ENCODE measurements at regions not wholly inside any gene's neighbourhood (a gene's known extent, or its start where the extent isn't known, plus 50 kb on each side); places are given as distances from the start of the nearest gene placed in this dataset.
"Not testable (repeated sequence)": the region's sequence is repeated elsewhere in the genome, so short reads cannot be mapped to it uniquely, and the experiment has no call there.

DNA sequence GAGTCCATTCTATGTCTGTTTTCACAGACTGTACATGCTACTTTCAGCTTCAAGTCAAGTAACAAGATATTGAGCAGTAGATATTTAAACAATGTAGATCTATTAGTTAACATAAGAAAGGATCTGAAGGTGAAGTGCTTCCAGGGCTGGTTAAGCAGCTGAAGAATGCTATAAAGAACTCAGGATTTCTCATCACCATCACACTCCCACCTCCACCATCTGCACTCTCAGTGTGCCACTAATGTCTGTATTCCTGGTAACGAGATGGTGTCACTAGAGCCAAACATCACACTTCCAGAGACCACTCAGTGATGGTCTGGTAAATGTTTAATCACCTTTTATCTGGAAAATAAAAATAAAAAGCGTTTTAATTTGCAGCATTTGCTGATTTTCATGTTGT is 224.0 kb upstream of the FERD3L start:
- no peak for DNase-seq

DNA sequence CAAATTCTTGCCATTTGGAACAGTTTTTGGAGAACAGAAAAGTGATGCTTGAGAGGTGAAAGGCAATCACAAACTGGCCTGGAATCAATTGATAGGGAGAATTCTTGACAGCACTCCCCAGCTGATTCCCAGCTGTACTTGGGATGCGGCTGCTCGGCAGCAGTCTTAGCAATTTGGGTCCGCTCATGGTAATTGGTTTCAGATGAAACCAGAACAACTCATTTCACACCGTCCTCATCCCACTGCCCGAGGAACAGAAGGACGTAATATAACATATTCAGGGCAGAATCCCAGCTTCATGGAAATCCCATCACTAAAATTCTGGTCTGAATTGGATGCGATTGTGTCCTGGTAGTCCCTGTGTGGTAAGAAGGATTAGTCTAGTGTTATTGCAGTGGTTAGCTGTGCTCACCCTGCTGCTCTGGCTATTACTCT is 223.3 kb upstream of the FERD3L start:
- no peak for DNase-seq

DNA sequence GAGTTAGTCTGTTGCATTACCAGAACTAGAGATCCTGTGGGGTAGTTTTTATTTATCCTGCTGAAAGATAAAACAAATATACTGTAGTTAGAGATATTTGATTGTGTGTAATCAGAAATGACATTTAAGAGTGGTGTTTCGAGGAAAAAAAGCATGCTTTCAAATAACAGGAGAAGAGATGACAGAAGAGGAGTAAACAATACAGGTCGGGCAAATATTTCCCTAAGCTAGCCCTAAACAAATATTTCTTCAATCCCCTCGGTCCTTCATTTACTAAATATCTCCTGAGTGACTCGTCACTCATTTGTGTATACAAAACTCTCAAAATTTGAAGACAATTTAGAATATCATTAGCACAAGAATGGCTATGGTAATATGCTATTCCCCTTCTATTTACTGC is 219.7 kb upstream of the FERD3L start:
- no peak for DNase-seq

DNA sequence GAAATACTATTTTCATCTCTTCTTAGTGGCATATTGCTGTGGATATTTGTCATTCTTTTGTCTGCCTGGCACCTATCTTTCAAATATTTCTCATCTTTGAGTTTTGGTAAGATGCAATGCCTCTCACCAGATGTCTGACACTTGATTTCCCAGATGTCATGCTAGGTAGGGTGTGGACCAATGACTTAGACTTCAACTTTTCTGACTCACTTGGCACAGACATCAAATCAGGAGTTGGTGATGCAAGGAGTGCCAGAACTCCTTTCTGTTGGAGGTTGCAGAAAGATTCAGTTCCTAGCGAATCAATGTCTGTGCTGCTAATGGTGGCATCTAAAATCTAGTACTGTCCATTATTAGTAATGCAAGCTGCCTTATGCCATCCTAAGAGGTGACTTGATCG is 216.9 kb upstream of the FERD3L start:
- peak; percentile 74 for DNase-seq

DNA sequence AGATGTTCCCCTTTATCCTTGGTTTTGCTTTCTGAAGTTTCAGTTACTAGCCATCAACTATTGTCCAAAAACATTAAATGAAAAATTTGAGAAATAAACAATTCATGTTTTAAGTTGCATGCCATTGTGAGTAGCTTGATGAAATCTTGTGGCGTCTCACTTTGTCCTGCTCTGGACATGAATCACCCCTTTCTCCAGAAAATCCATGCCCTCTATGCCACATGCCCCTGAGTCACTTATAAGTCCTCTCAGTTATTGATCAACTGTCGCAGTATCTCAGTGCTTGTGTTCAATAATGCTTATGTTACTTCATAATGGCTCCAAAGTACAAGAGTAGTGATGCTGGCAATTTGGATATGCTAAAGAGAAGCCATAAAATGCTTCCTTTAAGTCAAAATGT is 208.0 kb upstream of the FERD3L start:
- peak; percentile 71 for DNase-seq

DNA sequence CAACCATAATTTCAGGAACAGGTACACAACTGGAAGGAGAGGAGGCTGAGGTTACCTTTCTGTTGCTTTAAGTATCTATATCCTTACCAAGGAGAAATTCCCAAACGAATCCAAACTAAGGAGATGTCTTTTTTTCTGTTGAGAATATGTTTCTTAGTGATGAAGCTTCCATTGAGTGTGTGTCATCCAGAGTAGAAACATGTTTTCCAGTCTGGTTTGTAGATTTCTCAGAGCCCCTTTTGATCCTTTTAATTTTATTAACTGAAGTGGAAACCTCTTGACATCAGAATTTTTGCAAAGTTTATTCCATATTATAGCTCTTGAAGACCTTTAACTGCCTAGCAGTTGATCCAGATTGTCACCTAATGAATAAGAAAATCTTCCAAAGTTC is 207.1 kb upstream of the FERD3L start:
- DNase-seq, result peak; percentile 79

DNA sequence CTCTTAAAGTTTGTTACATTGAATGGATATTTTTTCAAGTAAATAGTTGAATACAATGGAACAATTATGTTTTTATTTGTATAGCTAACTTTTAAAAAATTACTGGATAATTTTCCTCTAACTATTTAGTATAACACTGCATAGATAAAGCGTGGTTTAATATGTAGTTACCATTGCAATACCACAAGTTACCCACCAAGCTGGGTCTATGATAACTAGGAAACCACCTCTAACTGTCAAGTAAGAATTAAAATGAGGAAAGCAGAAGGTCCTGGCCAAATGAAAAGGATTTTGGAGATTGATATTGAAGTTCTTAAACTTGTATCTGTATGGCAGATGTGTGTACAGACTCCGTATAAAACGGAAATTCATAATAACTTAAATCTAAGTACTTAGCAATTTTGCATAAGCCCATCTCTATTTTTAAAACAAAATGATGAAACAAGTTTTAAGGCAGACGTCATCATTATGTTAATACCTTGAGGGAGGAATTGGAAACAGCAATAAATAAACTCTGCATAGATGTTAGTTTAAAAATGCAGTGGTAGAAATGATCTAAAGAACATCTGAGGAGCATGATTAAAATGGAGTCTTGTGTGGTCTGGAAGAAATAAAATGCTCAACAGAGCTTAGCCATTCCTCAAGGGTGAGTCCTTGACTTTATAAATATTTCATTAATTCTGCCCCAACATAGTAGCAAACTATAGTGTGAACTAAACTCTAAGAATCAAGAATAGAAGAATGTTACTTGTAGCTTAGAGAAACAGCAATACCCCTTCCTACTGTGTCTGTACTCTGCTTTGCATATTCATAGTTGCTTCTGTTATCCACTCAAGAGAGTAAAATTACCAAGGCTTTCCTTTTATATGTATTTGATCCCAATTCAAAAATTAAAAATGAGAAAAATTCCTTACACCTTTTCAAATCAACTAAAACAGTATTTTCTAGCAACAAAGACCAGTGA is 206.4 kb upstream of the FERD3L start:
- DNase-seq, result peak; percentile 26

DNA sequence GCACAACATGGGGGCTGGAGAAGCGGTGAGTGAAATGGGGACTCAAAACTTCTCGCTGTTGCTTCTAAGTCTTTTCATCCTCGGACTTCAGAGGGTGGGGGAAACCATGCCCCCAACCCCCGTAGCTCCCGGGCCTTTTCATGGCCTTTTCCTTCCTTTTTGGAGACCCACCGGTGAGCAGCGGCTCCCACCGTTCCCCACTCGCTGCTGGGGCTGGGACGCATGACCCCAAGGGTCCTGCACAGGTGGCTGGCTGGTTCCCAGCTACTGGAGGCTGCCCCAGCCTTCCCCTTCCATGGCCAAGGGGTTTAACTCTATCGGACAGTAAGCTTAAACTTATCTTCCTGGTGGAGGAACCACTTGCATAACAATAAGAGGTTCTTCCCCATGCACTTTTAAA is 194.3 kb upstream of the FERD3L start:
- DNase-seq, result no peak

DNA sequence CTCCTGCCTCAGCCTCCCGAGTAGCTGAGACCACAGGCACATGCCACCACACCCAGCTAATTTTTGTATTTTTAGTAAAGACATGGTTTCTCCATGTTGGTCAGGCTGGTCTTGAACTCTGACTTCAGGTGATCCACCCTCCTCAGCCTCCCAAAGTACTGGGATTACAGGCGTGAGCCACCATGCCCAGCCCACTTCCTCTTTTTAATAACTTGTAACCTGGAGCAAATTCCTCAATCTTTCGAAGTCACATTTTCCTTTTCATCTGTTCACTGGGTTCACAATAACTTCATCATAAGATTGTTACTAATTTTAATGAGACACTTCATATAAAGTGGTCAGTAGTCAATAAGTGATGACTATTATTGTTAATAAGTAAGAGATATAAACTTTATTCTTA is 193.3 kb upstream of the FERD3L start:
- not testable (repeated sequence) for DNase-seq

DNA sequence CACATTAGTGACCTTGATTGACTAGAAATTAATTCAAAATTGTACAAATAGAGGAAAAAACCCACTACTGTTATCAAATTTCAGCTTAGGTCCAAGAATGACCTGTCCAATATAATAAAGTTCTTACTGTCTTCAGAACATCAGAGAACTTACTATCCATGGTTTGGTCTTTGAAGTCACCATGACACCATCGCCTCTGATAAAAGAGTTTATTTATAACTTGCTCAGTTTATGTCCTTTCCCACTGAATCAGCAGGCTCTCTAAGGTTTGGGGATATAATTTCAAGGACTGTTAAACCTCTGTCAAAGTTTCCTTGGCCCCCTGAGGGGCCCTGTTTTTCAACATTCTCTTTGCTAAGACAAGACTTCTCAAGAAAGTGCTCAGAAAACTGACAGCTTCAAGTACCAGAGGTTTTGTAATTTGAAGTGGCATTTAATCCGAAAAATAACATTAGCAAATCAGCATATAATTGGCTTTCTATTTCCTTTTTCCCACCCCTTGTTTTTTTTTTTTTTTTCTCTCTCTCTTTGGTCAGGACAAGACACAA is 191.7 kb upstream of the FERD3L start:
- DNase-seq, result no peak

DNA sequence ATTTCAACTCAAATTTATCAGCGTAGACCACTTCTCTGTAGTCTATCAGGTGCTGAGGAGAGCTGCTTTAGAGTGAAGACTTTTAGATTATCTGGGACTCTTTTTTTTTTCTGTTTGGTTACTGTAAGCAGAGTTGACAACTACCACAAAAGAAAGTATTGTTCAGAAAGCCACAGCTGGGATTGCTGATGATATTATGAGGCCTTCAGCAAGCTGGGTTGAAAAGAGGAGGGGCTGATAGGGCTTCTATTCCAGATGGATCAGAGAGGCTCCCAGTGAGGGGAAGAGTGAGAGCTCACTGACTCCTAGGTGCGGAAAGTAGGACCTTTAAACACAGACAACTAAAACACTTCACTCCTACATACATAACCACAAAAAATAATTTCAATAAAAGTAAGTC is 188.5 kb upstream of the FERD3L start:
- DNase-seq, result no peak

DNA sequence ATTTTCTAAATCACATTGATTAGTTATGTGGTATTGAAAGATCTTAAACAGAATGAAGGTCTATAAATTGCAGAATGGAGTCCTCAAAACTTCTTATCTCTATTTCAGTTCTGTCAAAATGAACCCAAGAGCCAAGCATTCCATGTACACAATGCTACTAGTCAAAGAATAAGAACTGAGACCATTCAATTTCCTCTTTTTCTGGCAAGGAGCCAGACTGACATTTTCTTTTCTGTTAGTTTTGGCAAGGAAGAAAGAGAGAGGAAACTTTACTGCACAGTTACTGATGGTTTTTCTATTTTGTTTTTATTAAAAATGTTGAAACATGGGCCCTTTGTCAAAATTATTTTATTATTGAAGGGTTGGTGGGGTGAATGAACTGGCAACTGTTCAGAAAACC is 181.8 kb upstream of the FERD3L start:
- DNase-seq, result no peak

DNA sequence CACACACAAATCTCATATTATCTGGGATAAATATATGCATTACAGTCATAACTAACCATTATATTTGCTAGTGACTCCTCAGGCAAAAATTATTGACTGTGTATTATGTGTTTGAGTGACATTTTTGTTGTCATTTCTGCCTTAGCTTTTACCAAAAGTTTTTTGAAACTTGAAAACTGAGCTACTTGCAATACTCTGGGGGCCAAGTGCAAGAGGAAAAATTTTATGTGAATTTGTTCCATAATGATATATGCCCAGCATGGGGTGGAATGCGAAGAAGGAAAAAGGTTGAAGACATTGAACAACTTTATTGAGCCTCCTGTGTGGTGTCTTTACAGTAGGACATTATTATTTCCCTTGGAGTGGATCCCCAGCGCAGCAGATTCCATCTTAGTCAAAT is 176.8 kb upstream of the FERD3L start:
- no peak for DNase-seq

DNA sequence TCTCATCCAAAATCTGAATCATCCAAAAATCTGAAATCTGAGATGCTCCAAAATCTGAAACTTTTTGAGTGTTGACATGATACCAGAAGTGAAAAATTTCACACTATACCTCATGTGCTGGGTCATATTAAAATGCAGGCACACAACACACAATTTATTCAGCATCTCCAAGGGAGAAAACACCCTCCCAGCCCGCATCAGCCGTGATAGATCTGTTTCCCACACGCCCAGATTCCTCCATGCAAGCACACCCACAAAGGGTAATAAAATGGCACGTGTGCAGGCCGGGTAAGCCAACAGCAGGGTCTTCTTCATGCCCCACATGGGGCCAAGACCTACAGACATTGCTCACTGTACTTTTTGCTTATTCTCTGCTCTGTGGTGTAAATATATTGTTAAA is 173.1 kb upstream of the FERD3L start:
- no peak for DNase-seq

DNA sequence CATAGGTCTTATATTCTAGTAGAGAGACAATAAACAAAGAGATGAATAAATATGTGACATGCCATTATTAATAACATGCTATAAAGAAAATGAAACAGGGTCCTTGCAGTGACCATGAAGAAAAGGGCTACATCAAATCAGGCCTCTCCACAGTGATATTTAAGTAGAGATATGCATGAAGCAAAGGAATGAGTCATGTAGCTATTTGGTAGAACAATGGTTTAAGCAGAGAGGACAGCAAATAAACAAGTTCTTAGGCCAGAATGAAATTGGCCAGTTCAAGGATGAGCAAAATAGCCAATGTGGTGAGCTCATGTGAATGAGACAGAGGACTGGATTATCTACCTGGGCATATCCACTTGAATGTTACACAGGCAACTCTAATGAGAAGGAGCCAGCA is 172.2 kb upstream of the FERD3L start:
- peak; percentile 9 for DNase-seq

DNA sequence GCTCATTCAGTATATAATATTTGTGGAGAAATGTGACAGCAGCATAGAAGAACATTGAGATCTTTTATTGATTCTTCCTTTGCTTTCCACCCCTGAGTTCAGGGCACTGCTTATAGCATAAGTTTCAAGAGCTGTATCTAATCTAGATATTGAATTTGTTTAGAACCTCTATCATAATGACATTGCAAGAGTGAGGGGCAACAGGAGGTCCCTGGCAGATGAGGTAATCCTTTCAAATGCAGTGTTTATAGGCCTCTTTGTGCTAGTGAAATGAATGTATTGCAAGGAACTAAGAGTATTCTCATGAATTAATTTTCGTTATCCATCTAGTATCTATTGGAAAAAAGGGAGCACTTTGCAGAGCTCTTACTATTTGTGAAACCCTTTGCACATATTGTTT is 167.2 kb upstream of the FERD3L start:
- no peak for DNase-seq

DNA sequence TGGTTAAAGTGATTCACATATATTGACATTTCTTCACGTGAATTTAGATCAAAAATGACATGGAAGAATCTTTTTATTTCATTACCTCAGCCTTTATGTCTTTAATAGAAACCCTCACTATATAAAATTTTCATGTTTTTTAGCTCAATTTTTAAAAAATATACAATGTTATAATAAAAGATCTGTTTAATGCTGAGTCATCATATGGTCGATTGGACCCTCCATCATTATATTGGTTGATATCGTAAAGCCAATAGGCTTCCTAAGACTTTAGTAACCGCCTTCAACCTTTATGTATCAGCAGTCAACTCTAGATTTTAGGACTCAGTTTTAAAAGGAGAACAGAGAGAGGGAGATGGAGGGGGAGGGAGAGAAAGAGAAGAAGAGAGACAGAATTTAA is 162.3 kb upstream of the FERD3L start:
- no peak for DNase-seq

DNA sequence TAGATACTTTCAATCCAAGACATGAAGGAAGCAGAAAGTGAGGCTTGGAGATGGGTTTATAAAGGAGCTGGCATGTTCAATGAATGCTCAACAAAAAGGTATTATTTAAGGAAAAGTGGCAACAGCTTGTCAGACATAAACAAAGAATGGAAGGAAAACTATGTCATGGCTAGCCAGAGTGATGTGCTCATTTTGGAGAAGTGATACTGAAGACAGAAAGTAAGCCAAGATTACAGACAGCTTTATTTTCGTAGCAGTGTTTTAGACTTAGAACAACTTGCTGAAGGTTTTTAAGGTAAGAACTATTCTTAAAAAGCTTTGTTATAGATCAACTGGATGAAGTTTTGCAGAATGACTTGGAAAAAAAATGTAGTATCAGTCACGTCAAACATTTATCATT is 160.5 kb upstream of the FERD3L start:
- DNase-seq, result no peak

DNA sequence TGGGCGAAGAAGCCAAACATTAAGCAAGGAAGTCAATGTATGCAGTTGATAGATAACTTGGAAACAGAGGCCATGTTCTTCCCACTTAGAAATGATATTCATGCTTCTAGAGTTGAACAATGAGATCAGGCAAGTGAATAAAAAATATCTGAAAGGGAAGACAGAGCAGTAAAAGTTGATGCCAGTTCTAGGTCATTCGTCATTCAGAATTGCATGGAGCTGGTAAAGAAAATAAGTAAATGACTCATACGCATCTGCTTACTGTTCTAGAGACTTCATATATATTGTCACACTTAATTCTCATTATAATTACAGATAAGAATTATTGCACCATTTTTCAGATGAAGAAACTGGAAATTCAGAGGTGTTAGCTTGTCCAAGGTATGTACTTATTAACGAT is 158.9 kb upstream of the FERD3L start:
- no peak for DNase-seq

DNA sequence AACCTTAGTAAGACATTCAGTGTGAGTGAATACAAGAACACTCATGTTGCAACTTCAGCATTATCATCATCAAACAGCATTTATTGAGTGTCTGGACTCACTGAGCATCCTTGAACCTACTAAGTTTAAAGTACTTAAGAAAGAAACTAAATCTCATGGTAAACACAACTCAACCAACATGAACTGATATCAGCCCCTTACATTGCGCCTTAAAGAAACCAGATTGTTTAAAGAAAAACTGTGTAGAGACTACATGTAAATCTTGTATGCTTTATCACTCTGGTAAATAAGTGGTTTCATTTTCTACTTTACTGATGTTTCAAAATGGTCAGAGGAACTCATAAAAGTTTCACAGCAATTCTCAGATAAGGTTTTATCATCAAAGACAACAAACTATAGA is 157.5 kb upstream of the FERD3L start:
- no peak for DNase-seq

DNA sequence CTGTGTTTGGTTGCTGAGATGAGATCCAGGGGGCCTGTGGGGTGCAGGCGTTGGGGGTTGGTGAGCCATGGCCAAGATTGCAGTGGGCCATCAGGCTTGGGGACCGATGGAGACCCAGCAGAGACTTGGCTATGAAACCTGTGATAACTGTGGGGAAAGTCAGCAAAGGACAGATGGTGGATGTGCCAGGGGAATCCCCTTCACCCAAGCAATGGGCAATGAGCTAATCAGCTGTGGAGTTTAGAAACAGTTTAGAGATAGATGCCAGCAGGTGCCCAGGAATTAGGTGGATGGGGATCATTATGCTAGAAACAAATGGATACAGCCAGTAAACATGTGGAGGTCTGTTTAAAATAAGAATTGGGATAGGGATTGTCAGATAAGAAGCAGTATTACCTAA is 151.4 kb upstream of the FERD3L start:
- DNase-seq, result no peak

DNA sequence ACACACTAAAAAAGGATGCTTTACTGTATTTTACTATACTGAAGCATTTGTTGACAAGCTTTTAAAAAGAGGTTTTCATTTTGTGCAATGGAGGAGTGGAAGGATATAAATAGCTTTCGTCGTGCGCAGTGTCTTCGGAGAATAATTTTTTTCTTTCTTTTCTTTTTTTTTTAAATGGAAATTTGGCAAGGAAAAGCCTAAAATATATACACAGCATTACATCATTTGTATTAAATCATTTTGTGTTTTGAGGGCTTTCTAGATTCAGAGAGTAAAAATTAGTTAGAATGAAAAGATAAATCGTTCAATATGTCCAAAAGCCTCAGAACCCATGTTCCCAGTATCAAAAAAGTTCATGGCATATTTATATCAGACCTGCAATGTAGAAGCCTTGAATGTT is 150.2 kb upstream of the FERD3L start:
- DNase-seq, result no peak

DNA sequence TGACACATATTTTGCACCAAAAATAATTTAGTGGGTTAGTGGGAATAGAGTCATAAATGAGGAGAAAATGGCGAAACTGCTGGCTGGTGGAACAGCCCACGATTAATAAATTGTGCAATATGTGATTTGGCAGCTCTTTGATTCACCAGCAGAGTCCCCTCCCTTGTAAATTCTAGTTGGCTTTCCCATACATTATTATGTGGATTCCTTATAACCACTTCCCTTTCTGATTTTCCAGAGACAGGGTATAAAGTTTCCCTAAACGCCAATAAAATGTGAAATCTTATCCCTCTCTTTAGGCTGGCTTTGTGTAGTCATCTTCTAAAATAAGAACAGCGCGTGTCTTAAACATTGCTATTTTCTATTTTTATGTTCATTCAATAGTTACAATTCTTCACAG is 149.4 kb upstream of the FERD3L start:
- DNase-seq, result no peak

DNA sequence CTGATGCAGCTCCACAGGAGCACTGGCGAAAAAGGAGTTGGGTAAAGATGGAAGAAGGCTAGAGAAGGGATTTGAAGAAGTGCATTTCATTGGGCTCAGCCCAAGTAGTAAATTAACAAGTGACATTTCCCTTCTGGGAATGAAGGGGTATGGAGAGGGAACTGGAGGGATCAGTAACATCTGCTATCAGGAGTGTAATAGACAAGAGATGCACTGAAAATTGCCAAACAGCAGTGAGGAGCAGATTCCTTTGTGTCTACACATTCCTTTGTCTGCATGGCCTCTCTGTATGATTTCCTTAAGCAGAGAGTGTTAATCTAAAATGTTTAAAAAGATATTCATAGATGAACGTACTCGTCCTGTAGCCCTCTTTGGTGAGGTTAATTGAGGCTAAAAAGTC is 148.2 kb upstream of the FERD3L start:
- no peak for DNase-seq

DNA sequence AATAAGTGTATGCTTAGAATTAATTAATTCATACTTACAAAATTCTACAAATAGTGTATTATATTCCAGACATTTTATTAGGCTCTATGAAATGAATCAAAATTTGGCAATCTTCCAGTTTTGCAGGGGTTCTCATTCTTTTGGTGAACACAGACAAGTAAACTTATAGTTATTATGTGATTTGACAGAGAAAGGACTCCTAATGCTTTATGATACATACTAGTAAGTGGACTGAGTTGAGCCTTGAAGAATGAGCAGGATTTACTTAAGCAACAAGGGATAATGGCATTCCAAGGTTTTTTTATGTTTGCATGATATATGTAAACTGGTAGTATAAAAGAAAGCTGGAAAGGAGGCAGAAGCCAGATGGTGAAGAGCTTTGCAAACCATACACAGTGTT is 145.7 kb upstream of the FERD3L start:
- DNase-seq, result no peak
